Neural cell (in vitro differentiated cells): ENCODE measurements at regions not wholly inside any gene's neighbourhood (a gene's known extent, or its start where the extent isn't known, plus 50 kb on each side); places are given as distances from the start of the nearest gene placed in this dataset.

ENCODE experiments used
- CTCF ChIP-seq: fragments of 450-650 bp; IDR thresholded peaks from 2 replicates; pipeline ENCODE4 v1.5.1; 2014; ENCODE audit warnings: antibody characterized with exemption, mild to moderate bottlenecking, moderate library complexity; ENCODE audit not compliant: poor library complexity, severe bottlenecking
- EZH2 ChIP-seq: fragments of 200-600, 300-800 bp; shearing (Covaris generic), sonication (generic); IDR thresholded peaks from 2 replicates; pipeline ENCODE4 v1.6.1; 2014; ENCODE audit warnings: antibody characterized with exemption, low read length, borderline replicate concordance, mild to moderate bottlenecking; ENCODE audit not compliant: insufficient read depth, poor library complexity, severe bottlenecking
- POLR2AphosphoS5 ChIP-seq: IDR thresholded peaks from 2 replicates; pipeline ENCODE4 v1.6.1; 2012
- SMC3 ChIP-seq: fragments of 450-650 bp; conservative IDR thresholded peaks from 2 replicates; pipeline ENCODE4 v1.6.1; 2014; ENCODE audit warnings: antibody characterized with exemption, mild to moderate bottlenecking, moderate library complexity; ENCODE audit not compliant: poor library complexity

- TF ChIP-seq EZH2: no peak
- TF ChIP-seq CTCF: no peak
- no peak for TF ChIP-seq POLR2AphosphoS5
- no peak for TF ChIP-seq SMC3
Observed at GRCh38 chr5:135171336-135171735, 137.3 kb upstream of the PITX1 start.
